Colonic mucosa (tissue), 4 donors: ENCODE measurements at regions not wholly inside any gene's neighbourhood (a gene's known extent, or its start where the extent isn't known, plus 50 kb on each side); places are given as distances from the start of the nearest gene placed in this dataset.

Experiments used
- DNase-seq: peaks from one replicate; pipeline ENCODE4 v3.0.0-alpha.2; 2020
- H3K27ac ChIP-seq: fragments of 200-600 bp; one replicate; pipeline ENCODE4 v1.8.0; 2021
- H3K27me3 ChIP-seq: fragments of 200-600 bp; one replicate; pipeline ENCODE4 v1.8.0; 2021
- H3K36me3 ChIP-seq: fragments of 200-600 bp; one replicate; pipeline ENCODE4 v1.8.0; 2021
- H3K4me1 ChIP-seq: fragments of 200-600 bp; one replicate; pipeline ENCODE4 v1.8.0; 2021; ENCODE audit warnings: mild to moderate bottlenecking
- H3K4me3 ChIP-seq: fragments of 200-600 bp; one replicate; pipeline ENCODE4 v1.8.0; 2021
- H3K9ac ChIP-seq, 2 donors: one replicate each; pipeline ENCODE4 v1.7.0; 2013; ENCODE audit warnings: control low read depth in 2 of 2, low read depth in 2 of 2, low read length in 2 of 2
- H3K9me3 ChIP-seq: fragments of 200-600 bp; one replicate; pipeline ENCODE4 v1.8.0; 2021
- intact Hi-C: fragments of 100-400 bp; cut with DNase I; formaldehyde crosslinking; loops from one replicate; pipeline ENCODE4 v1.14.1; 2022
- TF ChIP-seq, protein P1 (sequence below): fragments of 200-600 bp; IDR thresholded peaks from one replicate; pipeline ENCODE4 v1.8.0; 2022; ENCODE audit warnings: antibody characterized with exemption, mild to moderate bottlenecking
- donor health status: healthy.
- donor health status: DM: no; HTN: no; CAD: no.
- donor health status: DM: no; HTN: no; CAD: no.

DNA sequence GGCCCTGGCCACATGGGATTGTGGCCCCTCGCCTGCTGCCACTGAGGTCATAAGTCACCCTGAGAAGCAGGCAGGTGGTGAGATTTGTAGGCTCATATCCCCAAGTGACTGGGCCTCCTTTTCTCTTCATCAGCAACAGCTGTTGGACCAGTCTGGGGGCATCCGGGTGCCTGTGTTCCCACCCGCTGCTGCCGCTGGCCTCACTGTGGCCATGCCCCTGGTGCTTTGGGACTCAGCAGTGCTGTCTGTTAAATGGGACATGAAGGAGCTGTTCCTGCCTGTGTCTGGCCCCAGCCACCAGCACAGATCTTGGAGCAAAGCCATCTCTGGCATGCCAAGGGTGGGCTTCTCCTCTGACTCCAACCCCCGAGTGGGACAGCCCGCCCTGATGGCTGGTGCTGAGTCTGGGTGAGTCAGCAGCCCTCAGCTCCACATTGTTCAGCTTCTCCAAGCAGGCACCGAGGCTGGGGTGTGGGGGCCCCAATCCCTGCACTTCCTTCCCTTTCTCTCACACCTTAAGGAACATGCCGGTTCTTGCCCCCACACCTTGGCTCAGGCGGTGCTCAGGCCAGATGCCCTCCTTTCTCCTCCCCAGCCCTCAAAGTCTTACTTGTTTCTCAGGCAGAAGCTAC lies 207.9 kb downstream of the GLI2 start:
- H3K9ac ChIP-seq, result no peak overlapping the region

DNA sequence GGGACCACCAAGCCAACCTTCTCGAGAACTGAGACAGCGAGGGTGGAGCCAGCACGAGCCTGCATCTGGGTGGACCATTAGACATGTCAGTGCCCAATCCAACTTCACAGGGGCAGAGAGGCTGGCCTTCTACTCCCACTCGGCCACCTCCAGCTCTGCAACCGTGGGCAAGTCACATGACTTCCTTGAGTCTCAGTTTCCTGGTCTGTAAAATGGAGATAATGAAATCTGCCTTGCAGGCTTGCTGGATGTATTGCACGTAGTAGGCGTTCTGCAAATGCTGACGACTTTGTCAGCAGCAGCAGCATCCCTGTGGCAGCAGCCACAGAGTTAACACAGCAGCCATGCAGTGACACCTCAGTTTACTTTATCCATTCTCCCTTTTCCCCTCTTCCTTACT lies 208.9 kb downstream of the GLI2 start:
- intact Hi-C loops, result loop anchor here (10.0 kb wide), 1 partner anchor 210 kb away; the partner anchor contains the start of gene GLI2
- H3K36me3 ChIP-seq, result no peaks in the 10 kb centered on the region
- DNase-seq, result no peak

More for the DNA sequence above, 207.9 kb downstream of the GLI2 start:
- TF ChIP-seq, protein P1, sequence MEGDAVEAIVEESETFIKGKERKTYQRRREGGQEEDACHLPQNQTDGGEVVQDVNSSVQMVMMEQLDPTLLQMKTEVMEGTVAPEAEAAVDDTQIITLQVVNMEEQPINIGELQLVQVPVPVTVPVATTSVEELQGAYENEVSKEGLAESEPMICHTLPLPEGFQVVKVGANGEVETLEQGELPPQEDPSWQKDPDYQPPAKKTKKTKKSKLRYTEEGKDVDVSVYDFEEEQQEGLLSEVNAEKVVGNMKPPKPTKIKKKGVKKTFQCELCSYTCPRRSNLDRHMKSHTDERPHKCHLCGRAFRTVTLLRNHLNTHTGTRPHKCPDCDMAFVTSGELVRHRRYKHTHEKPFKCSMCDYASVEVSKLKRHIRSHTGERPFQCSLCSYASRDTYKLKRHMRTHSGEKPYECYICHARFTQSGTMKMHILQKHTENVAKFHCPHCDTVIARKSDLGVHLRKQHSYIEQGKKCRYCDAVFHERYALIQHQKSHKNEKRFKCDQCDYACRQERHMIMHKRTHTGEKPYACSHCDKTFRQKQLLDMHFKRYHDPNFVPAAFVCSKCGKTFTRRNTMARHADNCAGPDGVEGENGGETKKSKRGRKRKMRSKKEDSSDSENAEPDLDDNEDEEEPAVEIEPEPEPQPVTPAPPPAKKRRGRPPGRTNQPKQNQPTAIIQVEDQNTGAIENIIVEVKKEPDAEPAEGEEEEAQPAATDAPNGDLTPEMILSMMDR, result no peak
- no peak for DNase-seq
- Histone ChIP-seq H3K27me3 (no peaks in the 10 kb centered on the region), H3K9me3 (no peaks in the 10 kb centered on the region), H3K36me3 (no peaks in the 10 kb centered on the region), H3K4me1 (no peaks in the 10 kb centered on the region), H3K27ac (no peak overlapping the region), H3K4me3 (no peak overlapping the region)
- intact Hi-C loops, result loop anchor here (10.0 kb wide), 1 partner anchor 209 kb away; the partner anchor contains the start of gene GLI2

DNA sequence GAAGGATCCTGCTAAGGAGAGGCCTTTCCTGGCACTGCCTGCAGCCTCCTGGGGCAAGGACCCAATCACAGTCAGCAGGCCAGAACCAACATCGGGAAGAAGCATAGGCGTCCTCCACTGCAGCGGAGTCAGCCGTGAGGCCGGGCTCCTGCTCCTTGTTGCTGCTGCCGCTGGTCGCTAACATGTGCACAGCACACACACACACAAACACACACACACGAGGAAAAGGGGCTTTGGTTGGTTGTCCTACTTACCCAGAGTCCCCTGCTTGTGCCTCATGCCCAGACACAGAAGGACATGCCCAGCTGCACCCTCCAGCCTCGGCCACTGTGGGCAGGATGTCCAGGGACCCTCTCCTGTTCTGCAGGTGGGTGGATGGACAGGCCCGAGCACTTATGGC lies 209.4 kb downstream of the GLI2 start:
- TF ChIP-seq, protein P1, result no peak
- intact Hi-C loops, result loop anchor here (10.0 kb wide), 1 partner anchor 210 kb away; the partner anchor contains the start of gene GLI2

More for the DNA sequence above, 208.9 kb downstream of the GLI2 start:
- TF ChIP-seq, protein P1, result no peak
- no peak overlapping the region for H3K9ac ChIP-seq
- H3K9me3 ChIP-seq, result no peaks in the 10 kb centered on the region
- H3K27me3 ChIP-seq, result no peaks in the 10 kb centered on the region
- no peak overlapping the region for H3K4me3 ChIP-seq
- H3K27ac ChIP-seq, result no peak overlapping the region
- no peaks in the 10 kb centered on the region for H3K4me1 ChIP-seq

DNA sequence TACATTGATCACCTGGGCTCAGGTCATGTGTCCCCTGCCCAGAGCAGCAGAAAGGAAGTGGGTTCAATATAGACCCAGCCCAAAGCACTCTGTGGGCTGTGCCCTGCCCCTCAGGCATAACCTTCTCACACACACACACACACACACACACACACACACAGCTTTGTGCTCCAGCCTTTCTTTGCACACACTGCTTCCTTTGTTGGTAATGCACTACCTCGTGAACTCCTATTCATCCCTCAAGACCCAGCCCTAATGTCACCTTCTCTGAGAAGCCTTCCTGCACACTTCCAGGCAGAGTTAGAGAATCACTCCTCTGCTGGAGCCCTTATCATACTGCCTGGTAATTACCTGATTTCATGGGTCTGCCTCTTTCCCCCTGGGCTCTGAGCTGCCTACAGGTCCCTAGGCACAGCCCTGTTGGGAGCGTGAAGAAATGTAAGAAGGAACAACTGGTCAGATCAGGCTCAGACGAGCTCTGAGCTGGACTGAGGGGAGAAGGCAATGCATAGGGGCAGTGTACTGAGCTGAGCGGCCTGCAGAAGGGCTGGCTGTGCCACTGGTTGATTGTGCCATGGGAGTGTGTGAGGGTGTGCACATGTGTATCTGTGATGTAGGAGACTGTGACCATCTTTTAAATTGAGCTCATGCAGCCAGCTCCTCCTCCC lies 210.3 kb downstream of the GLI2 start:
- DNase-seq, result no peak
- no peak overlapping the region for H3K27ac ChIP-seq
- H3K4me3 ChIP-seq, result no peak overlapping the region
- H3K4me1 ChIP-seq, result no peaks in the 10 kb centered on the region
- H3K9me3 ChIP-seq, result no peaks in the 10 kb centered on the region
- no peak overlapping the region for H3K9ac ChIP-seq
- no peaks in the 10 kb centered on the region for H3K27me3 ChIP-seq
- intact Hi-C loops, result loop anchor here (10.0 kb wide), 1 partner anchor 211 kb away; the partner anchor contains the start of gene GLI2
- H3K36me3 ChIP-seq, result no peaks in the 10 kb centered on the region
- TF ChIP-seq, protein P1, result no peak

More for the DNA sequence above, 209.4 kb downstream of the GLI2 start:
- Histone ChIP-seq H3K9me3 (no peaks in the 10 kb centered on the region), H3K27ac (no peak overlapping the region), H3K9ac (no peak overlapping the region), H3K27me3 (no peaks in the 10 kb centered on the region), H3K4me3 (no peak overlapping the region), H3K36me3 (no peaks in the 10 kb centered on the region), H3K4me1 (no peaks in the 10 kb centered on the region)
- no peak for DNase-seq

DNA sequence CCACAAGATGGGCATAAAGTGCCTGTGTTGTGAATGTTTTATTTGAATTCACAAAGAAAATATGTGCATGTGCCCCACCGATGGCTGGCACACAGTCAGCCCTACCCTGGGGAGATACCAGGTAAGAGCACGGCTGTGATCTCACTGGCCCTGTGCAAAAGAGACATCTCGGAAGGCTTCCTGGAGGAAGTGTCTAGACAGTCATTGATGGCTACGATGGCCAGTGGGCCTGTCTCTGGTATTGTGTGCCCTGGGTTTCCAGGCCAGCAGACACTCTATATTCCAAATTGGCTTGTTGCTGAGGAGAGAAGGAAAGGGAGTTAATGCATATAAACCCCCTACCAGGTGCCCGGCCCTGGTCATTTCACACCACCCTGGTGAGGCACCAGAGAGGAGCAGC lies 211.7 kb downstream of the GLI2 start:
- DNase-seq, result no peak
- H3K27ac ChIP-seq, result no peak overlapping the region
- H3K36me3 ChIP-seq, result no peaks in the 10 kb centered on the region
- H3K9me3 ChIP-seq, result no peaks in the 10 kb centered on the region
- intact Hi-C loops, result loop anchor here (10.0 kb wide), 1 partner anchor 213 kb away; the partner anchor contains the start of gene GLI2
- H3K4me3 ChIP-seq, result no peak overlapping the region
- TF ChIP-seq, protein P1, result no peak
- H3K9ac ChIP-seq, result no peak overlapping the region
- no peaks in the 10 kb centered on the region for H3K27me3 ChIP-seq
- H3K4me1 ChIP-seq, result no peaks in the 10 kb centered on the region
